Adrenal gland (tissue), 9 donors: ENCODE measurements at regions not wholly inside any gene's neighbourhood (a gene's known extent, or its start where the extent isn't known, plus 50 kb on each side); places are given as distances from the start of the nearest gene placed in this dataset.
A peak's percentile ranks its signal among the peaks of the same experiment; 100 is the strongest.
"Not testable (repeated sequence)": the region's sequence is repeated elsewhere in the genome, so short reads cannot be mapped to it uniquely, and the experiment has no call there.

Experiments
- DNase-seq, 7 donors: peaks; one replicate each; pipeline ENCODE4 v3.0.0-alpha.2; 2019 to 2020
- H3K27ac ChIP-seq, 5 donors: fragments of 200-600 bp; sonication (generic) in 4 of 5; 1 replicate in 3 of 5; 2 replicates in 2 of 5; pipeline versions ENCODE4 v1.5.1 to v1.8.0; 2016 to 2020; ENCODE audit warnings: mild to moderate bottlenecking in 1 of 5
- H3K27me3 ChIP-seq: fragments of 200-600 bp; 2 replicates; pipeline ENCODE4 v1.8.0; 2021
- H3K36me3 ChIP-seq, 2 donors: fragments of 200-600 bp; replicated peaks in 1 of 2; 1 replicate in 1 of 2; 2 replicates in 1 of 2; pipeline versions ENCODE4 v1.5.1 to v1.8.0; 2018 to 2022
- H3K4me1 ChIP-seq, 2 donors: fragments of 200-600 bp; replicated peaks in 1 of 2; 1 replicate in 1 of 2; 2 replicates in 1 of 2; pipeline versions ENCODE4 v1.5.1 to v1.8.0; 2018 to 2021
- H3K4me3 ChIP-seq, 4 donors: fragments of 200-600 bp; sonication (generic) in 3 of 4; one replicate each; pipeline ENCODE4 v1.5.1; 2016 to 2018
- H3K9me3 ChIP-seq, 3 donors: fragments of 200-600 bp; sonication (generic) in 1 of 3; replicated peaks in 1 of 3; 1 replicate in 2 of 3; 2 replicates in 1 of 3; pipeline versions ENCODE4 v1.5.1 to v1.8.0; 2016 to 2021
- POLR2A ChIP-seq, 2 donors: fragments of 450-650 bp; IDR thresholded peaks; one replicate each; pipeline ENCODE4 v1.6.1; 2017; ENCODE audit warnings: antibody characterized with exemption in 2 of 2, mild to moderate bottlenecking in 2 of 2, moderate library complexity in 1 of 2
- WGBS, 4 donors: extraction: QIAGEN DNeasy Blood & Tissue Kit in 2 of 4; methylation state at CpG; one replicate each; pipeline versions ENCODE4 v1.1.5 to v1.1.7; 2013 to 2017; 5-methylcytosine and 5-hydroxymethylcytosine counted together
- intact Hi-C, 2 donors: fragments of 100-400 bp; cut with DNase I; formaldehyde crosslinking; loops; one replicate each; pipeline versions ENCODE4 v1.14.1 to v1.15.0; 2022 to 2023
- TF ChIP-seq, protein P1 (sequence below), 6 experiments: fragments of 450-650 bp in 4 of 6; fragments of 200-600 bp in 2 of 6; sonication (generic) in 1 of 6; IDR thresholded peaks; 1 replicate in 5 of 6; 2 replicates in 1 of 6; pipeline versions ENCODE4 v1.5.1 to v1.8.0; 2016 to 2021; ENCODE audit warnings: antibody characterized with exemption in 6 of 6, mild to moderate bottlenecking in 2 of 6, moderate library complexity in 1 of 6
- donor health status: healthy with polysubstance abuse.
- donor health status: Bipolar disorder and iron deficiency.
- donor health status: DM: yes; HTN: yes; CAD: no.
- donor health status: DM: no; HTN: no; CAD: no.
- donor health status: DM: no; HTN: no; CAD: no.

- Histone ChIP-seq H3K36me3 (no peaks in the 10 kb centered on the region), H3K4me1 (no peaks in the 10 kb centered on the region), H3K4me3 (no peak overlapping the region), H3K27me3 (no peaks in the 10 kb centered on the region), H3K9me3 (no peaks in the 10 kb centered on the region), H3K27ac (no peak overlapping the region)
- no peak for TF ChIP-seq POLR2A (IDR thresholded peaks at IDR 0.05)
- TF ChIP-seq, protein P1, sequence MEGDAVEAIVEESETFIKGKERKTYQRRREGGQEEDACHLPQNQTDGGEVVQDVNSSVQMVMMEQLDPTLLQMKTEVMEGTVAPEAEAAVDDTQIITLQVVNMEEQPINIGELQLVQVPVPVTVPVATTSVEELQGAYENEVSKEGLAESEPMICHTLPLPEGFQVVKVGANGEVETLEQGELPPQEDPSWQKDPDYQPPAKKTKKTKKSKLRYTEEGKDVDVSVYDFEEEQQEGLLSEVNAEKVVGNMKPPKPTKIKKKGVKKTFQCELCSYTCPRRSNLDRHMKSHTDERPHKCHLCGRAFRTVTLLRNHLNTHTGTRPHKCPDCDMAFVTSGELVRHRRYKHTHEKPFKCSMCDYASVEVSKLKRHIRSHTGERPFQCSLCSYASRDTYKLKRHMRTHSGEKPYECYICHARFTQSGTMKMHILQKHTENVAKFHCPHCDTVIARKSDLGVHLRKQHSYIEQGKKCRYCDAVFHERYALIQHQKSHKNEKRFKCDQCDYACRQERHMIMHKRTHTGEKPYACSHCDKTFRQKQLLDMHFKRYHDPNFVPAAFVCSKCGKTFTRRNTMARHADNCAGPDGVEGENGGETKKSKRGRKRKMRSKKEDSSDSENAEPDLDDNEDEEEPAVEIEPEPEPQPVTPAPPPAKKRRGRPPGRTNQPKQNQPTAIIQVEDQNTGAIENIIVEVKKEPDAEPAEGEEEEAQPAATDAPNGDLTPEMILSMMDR (IDR thresholded peaks at IDR 0.05), result peak in 3 of 6 experiments; percentile 25 to 37 (median 28)
- WGBS, 4 donors, result 64 to 71% (median 66%) methylated on average over 3 of the region's 3 CpGs
- DNase-seq, result peak in 1 of 7 donors; percentile 1
- intact Hi-C loops, result loop anchor here in 1 of 2 donors (10.0 kb wide), 1 partner anchor 577 kb away; the partner anchor contains the start of gene SFMBT2
Observed at GRCh38 chr10:6838118-6838517, 258.0 kb upstream of the PRKCQ start.

DNA sequence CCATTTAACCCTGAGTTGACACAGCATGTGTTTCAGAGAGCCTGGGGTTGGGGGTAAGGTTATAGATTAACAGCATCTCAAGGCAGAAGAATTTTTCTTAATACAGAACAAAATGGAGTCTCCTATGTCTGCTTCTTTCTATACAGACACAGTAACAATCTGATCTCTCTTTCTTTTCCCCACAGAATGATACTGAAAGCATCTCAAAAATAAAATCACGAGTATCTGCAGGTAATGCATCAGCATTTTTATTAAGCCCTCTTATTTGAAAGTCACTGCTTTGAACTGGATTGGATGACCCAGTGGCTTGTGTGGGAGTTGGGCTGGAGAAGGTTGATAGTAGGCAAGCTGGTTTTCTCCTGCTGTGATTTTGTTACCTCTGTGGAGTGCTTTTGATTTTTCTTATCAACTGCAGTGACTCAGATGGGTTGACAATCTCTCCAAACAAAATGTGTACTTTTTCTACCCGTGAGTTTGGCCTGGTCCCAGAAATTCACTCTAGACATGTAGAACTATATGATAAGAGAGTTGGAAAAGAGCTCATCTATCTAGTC, 253.5 kb upstream of the PRKCQ start:
- WGBS, 4 donors, result 26 to 48% (median 38%) methylated on average over 2 of the region's 2 CpGs

DNA sequence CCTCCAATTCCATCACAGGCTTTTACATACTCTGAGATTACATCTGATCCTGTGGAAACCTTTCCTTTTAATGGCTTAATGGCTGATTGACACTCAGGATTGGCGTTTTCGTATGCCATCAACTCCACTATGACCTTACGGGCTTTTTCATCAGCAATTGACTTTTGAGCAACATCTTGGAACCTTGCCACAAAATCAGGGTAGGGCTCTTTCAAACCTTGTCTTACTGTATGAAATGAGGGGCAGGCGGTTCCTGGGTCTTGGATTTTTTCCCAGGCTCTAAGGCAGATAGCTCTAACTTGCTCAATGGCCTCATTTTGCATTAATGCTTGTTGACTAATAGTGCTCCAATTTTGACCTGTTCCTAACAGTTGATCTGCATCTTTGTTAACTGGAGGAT, 250.9 kb upstream of the PRKCQ start:
- H3K36me3 ChIP-seq, H3K4me1 ChIP-seq, H3K27ac ChIP-seq, H3K4me3 ChIP-seq, H3K9me3 ChIP-seq, H3K27me3 ChIP-seq, DNase-seq: not testable (repeated sequence)
- WGBS, 4 donors, result 58 to 73% (median 72%) methylated on average over 4 of the region's 4 CpGs
- intact Hi-C loops, result loop anchor here in 1 of 2 donors (10.0 kb wide), 1 partner anchor 584 kb away; the partner anchor contains the start of gene SFMBT2

More for the DNA sequence above, 253.5 kb upstream of the PRKCQ start:
- intact Hi-C loops, result loop anchor here in 1 of 2 donors (10.0 kb wide), 1 partner anchor 581 kb away; the partner anchor contains the start of gene SFMBT2
- Histone ChIP-seq H3K9me3 (no peaks in the 10 kb centered on the region), H3K4me1 (no peaks in the 10 kb centered on the region), H3K27me3 (no peaks in the 10 kb centered on the region), H3K4me3 (no peak overlapping the region), H3K27ac (no peak overlapping the region), H3K36me3 (no peaks in the 10 kb centered on the region)
- no peak for DNase-seq
- TF ChIP-seq, protein P1 (IDR thresholded peaks at IDR 0.05), result no peak
- no peak for TF ChIP-seq POLR2A (IDR thresholded peaks at IDR 0.05)

DNA sequence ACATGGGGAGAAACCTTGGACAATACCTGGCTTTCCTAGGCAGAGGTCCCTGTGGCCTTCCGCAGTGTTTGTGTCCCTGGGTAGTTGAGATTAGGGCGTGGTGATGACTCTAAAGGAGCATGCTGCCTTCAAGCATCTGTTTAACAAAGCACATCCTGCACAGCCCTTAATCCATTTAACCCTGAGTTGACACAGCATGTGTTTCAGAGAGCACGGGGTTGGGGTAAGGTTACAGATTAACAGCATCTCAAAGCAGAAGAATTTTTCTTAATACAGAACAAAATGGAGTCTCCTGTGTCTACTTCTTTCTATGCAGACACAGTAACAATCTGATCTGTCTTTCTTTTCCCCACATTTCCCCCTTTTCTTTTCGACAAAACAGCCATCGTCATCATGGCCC, 244.7 kb upstream of the PRKCQ start:
- DNase-seq, H3K4me3 ChIP-seq, H3K4me1 ChIP-seq, intact Hi-C loops, H3K27me3 ChIP-seq, H3K9me3 ChIP-seq, H3K27ac ChIP-seq, H3K36me3 ChIP-seq: not testable (repeated sequence)
- WGBS, 4 donors, result 62 to 80% (median 73%) methylated on average over 3 to 5 of the region's 5 CpGs

GRCh38 chr10:6823770-6824169, 243.7 kb upstream of the PRKCQ start:
- no peak overlapping the region for H3K27ac ChIP-seq
- WGBS, 4 donors, result 0 to 45% (median 20%) methylated on average over 1 of the region's 1 CpG
- DNase-seq, result no peak
- H3K9me3 ChIP-seq, result no peaks in the 10 kb centered on the region
- no peaks in the 10 kb centered on the region for H3K36me3 ChIP-seq
- H3K27me3 ChIP-seq, result no peaks in the 10 kb centered on the region
- intact Hi-C loops, result no loop called here
- TF ChIP-seq, protein P1 (IDR thresholded peaks at IDR 0.05), result no peak
- TF ChIP-seq POLR2A (IDR thresholded peaks at IDR 0.05), result no peak
- no peak overlapping the region for H3K4me3 ChIP-seq
- H3K4me1 ChIP-seq, result no peaks in the 10 kb centered on the region
